ENCODE measurements at regions not wholly inside any gene's neighbourhood (a gene's known extent, or its start where the extent isn't known, plus 50 kb on each side); places are given as distances from the start of the nearest gene placed in this dataset.
A peak's percentile ranks its signal among the peaks of the same experiment; 100 is the strongest.

DNA sequence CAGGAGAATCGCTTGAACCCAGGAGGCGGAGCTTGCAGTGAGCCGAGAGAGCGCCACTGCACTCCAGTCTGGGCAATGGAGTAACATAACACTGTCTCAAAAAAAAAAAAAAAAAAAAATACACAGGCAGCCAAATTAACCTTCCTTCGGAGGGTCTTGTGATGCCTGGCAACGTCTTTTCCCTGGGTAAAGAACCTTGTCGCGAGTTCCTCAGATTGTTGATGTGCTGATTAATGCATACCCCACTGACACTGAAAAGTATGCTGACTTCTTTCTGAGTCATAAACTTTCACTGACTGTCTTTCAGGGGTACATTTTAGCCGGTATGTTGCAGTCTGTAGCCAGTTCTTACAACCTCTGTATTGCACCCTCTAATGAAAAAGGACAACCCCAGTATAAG is 95.1 kb upstream of the SOD1 start:
- DNase-seq: no peak

DNA sequence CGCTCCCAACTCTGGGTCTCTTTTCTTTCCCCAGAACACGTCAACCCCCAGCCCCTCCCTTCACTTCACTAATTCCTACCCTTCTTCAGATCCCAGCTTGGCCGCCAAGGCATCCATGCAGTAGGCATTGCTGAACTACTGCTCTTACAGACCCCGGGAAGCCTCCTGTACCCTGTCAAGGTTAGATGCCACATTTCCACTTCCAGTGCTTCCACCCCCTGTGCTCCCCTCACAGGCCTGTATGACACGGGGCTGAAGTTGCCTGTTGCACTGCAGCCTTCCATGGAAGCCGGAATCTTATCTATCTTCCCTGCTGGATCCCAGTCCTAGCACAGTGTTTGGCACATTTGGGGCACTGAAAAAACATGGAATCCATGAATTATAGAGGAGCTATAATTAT is 99.0 kb upstream of the SOD1 start:
- no peak for DNase-seq

- peak; percentile 96 for DNase-seq
Measured at GRCh38 chr21:31559368-31560119, 99.9 kb upstream of the SOD1 start.

DNA sequence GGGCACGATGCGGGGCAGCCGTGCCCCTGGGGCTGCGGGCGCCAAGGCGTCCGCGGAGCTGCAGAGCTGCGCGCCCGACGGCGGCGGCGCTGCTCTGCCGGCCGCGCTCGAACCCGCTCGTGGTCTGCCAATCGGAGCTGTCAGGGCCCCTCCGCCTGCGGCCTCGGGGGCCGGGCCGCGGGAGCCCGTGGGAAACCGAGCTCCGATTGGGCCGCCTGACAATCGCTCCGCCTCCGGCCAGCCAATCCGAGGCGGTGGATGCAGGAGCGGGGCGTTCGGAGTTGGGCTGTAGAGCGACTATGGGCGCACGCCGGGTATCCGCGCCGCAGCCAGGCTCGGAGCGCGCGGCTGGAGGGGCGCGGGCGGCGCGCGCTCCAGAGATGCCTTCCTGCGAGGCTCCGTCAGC is 100.5 kb upstream of the SOD1 start:
- peak; percentile 97 for DNase-seq

- DNase-seq: peak; percentile 48
Measured at GRCh38 chr21:31558189-31558961, 101.1 kb upstream of the SOD1 start.

GRCh38 chr21:31557421-31558188 is 101.9 kb upstream of the SOD1 start:
- no peak for DNase-seq

DNA sequence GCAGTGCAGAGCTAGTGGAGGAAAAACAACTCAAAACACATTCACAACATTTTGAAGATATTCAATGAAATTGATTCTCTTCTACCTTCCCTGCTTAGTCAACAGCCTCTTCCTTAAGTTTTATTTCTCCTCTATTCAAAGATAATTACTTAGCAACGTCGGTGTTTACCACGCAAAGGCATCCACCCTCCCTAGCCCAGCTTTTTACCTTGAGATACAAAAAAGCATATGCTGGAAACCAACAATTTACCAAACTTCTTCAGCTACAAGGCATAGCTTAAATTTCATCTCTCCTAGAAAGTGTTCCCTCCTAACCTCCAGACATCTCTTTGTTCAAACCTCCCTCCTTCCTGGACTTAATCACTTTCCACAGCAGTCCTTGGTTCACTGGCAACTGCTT is 102.8 kb upstream of the SOD1 start:
- DNase-seq: no peak

DNA sequence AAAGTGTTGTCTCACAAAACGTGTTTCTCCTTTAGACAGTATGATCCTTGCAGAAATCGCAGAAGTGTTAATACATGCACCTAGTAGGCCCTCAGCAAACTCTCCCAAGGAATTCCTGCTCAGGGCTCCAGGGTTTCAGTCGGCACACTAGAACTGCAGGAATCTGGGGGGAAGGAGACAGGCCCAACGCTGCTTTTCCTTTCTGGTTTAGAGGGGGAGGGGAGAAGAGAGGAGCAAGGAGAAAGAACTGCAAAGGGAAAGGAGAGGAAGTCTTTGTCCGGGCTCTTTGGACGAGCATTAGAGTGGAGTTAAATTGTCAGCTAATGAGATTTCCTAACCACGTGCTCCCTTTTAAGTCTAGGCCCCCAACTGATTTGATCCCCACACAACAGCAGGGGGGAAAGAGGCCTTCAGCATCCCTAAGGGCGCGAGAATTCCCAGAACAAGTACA is 103.7 kb upstream of the SOD1 start:
- DNase-seq: no peak

DNA sequence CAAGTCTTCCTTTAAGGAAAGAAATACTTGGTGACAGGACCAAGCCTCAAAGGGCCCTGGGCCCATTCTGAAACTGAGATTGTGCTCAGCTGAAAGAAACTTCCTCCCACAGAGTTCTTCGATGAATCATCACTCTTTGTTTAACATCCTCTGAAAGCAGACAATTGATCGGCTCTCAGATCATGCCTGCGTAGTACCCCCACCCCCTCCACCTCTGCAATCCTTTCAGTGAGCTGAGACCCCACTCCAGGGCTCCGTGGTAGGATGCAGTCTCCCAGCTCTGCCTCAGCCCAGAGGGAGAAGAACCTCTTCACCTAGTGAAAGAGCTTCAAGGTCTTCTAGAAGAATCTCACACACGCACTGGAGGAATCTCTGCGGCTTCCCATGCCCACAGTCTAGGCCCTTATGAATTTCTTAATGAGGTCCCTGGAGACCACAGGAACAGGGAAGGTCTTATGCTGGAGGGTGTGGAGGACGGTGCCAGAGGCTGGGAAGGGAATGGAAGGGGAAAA is 104.9 kb upstream of the SOD1 start:
- no peak for DNase-seq

DNA sequence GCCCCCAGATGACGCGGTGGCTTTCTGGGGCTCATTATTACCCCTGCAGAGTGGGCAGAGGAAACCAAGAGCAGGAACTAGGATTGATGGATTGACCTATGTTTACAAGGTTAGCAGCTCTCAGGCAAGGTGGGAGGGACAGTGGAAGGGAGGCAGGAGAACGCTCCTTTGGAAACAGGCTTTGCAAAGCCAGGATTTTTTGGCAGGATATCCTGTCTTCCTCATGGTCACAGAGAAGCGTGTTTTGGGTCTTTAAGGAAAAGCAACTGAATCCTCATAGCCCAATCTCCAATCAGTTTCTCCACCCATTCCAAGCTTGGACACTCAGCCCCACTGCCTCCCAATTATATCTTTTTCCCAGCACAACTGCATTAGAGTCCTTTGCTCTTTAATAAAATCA is 105.6 kb upstream of the SOD1 start:
- DNase-seq: no peak

DNA sequence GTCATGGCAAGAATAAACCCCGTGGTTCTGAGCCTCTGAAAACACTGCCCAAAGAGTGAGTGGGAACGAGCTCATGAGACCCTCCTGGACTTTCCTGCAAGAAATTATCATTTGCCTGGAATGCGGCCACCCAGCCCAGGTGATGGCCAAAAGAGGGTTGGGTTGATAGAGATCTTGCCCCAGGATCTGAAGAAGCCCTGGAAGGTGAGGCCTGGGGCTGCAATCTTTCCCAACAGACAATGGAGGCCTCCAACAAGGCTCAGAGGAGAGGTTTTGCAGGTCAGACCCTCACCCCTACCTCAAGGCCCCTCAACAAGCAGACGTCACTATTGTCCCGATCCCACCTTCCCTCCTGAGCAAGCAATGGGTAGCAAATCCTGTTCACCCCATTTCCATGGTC is 106.0 kb upstream of the SOD1 start:
- no peak for DNase-seq

GRCh38 chr21:31552826-31553225 is 106.7 kb upstream of the SOD1 start:
- no peak for DNase-seq

DNA sequence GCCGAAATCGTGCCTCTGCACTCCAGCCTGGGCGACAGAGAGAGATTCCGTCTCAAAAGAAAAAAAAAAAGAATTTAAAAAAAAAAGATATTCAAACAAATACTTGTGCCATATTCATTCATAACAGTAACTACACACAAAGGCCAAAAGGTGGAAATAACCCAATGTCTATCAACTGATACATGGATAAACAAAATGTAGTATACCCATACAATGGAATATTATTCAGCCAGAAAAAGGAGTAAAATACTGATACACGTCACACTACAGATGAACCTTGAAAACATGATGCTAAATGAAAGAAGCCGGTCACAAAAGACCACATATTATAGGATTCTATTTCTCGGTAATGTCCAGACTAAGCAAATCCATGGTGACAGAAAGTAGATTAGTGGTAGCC is 109.4 kb upstream of the SOD1 start:
- DNase-seq: no peak

DNA sequence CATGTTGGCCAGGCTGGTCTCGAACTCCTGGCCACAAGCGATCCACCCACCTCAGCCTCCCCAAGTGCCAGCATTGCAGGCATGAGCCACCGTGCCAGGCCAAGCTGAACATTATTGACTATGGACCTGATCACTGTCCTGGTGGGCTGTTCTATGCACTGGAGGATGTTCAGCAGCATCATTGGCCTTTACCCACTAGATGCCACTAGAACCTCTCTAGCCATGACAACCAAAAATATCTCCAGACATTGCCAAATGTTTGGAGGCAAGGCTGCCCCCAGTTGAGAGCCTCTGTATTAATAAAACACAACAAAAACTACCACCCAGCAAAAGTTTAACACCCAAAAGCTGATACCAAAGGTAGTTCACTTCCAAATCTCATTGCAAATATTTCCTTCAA is 110.8 kb upstream of the SOD1 start:
- no peak for DNase-seq

DNA sequence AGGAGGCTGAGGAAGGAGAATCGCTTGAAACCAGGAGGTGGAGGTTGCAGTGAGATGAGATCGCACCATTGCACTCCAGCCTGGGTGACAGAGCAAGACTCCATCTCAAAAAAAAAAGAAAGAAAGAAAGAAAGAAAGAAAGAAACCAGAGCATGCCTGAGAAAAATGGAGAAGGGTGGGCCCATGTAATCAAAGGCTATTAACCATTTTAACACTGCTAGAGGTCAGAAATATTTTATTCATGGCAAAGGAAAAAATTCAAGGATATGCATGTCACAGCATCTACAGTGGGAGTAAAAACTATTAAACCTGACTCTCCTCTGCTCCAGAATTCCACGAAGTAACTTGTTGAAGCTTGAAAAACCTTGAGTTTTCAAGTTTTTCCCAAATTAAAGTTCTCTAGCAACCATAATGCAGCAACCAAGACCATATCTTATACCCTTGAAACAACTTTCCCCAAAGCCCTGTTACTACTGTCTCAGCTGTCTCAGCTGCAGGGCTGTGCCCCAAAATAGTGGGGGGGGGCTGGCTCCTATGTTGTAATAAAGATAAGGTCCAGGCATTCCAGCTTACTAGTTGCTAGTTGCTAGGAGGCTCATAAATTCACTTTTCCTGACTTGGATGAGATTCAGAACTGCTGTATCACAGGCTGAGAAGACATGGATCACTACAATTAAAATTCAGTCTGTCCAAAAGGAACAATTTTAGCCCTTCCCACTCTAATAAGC is 112.9 kb upstream of the SOD1 start:
- no peak for DNase-seq

DNA sequence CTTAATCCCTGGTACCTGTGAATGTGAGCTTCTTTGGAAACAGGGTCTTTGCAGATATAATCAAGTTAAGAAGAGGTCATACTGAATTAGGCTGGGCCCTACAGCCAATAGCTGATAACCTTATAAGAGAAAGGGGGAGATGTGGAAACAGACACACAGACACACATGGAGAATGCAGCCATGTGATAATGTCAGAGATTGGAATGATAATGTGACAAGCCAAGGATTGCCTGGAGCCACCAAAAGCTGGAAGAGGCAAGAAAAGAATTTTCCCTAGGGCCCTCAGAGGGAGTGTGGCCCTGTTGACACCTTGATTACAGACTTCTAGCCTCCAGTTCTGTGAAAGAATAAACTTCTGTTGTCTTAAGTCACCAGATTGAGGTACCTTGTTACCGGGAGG is 114.5 kb upstream of the SOD1 start:
- no peak for DNase-seq

DNA sequence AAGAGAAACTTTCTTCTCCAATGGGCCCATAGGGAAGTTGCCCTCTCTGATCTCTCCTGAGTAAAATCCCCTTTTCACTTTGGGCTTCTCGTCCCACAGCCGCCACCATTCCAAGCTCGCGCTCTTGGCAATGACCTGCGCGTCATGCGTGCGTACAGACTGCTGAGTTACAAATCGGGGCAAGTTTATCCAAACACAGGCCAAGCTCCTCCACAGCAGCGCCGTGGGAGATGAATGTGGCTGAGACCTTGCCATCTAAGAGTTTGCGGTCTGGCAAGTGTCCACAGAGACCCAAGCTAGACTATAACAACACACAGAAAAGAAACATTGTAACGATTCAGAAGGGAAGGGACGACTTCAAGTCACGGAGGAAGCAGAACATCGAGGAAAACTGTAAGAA is 116.3 kb upstream of the SOD1 start:
- DNase-seq: no peak

- DNase-seq: no peak
Measured at GRCh38 chr21:31538816-31539215, 120.7 kb upstream of the SOD1 start.

- no peak for DNase-seq
Measured at GRCh38 chr21:31537872-31538576, 121.5 kb upstream of the SOD1 start.

DNA sequence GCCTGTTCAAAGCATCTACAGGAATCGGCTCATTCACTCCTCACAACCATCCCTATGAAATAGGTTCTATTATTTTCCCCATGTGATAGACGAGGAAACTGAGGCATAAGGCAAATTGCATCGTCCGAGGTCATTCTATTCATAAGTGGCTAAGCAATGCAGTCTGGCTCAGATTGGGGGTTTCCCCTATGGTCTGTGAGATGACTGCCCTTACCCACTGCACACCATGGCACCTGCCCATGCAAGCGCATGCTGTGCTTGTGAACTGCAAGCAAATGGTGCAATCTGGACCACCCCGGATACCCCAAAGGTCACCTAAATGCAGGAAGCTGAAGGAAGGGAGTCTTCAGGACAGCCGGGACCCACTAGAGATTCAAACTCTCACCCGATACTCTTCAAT is 123.4 kb upstream of the SOD1 start:
- DNase-seq: no peak

- no peak for DNase-seq
Measured at GRCh38 chr21:31531967-31532366, 127.5 kb upstream of the SOD1 start.

Measured in hematopoietic multipotent progenitor cell treated with erythropoietin and hydrocortisone succinate and interleukin-3 and kit ligand, for 4 days (in vitro differentiated cells).